ENCODE measurements at regions not wholly inside any gene's neighbourhood (a gene's known extent, or its start where the extent isn't known, plus 50 kb on each side); places are given as distances from the start of the nearest gene placed in this dataset.

GRCh38 chr20:24165301-24166122 lies 176.9 kb upstream of the GGTLC1 start:
- DNase-seq = no peak

DNA sequence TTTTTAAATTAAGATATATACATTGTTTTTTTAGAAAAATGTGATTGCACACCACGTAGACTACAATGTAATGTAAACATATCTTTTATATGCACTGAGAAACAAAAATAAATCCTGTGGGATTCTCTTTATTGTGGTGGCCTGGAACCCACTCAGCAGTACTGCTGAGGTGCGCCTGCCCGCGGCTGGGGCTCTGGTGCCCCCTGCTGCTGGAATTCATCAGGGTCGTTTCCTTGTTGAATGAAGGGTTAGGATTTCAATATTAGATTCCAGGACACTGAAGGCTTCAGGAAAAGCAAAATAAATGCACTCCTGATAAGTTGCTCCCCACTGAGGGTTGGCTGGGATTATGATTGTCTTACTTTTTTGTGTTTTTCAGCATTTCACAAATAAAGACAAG lies 175.8 kb upstream of the GGTLC1 start:
- peak; percentile 5 for DNase-seq

- DNase-seq = no peak
Measured at GRCh38 chr20:24163506-24163905, 174.9 kb upstream of the GGTLC1 start.

- peak; percentile 6 for DNase-seq
Measured at GRCh38 chr20:24160563-24161281, 172.1 kb upstream of the GGTLC1 start.

GRCh38 chr20:24158281-24158680 lies 169.7 kb upstream of the GGTLC1 start:
- DNase-seq = no peak

DNA sequence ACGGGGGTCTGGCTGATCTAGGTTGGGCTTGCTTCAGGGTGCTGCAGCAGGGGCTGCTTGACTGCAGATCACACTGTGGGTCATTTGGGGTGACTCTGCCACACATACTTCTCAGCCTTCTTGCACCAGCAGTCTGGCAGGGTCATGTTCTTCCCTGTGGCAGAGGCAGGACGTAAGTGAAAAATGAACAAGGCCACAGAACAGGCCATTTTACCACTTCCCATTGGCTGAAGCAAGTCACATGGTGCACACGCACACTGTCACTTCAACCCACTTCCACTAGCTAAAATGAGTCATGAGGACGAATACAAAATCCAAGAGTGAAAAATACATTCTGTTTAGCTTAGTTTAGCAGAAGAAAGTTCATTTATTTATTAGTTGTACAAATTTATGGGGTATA lies 168.6 kb upstream of the GGTLC1 start:
- DNase-seq = no peak

- DNase-seq = no peak
Measured at GRCh38 chr20:24153101-24154040, 164.8 kb upstream of the GGTLC1 start.

GRCh38 chr20:24151621-24152294 lies 163.2 kb upstream of the GGTLC1 start:
- DNase-seq = no peak

DNA sequence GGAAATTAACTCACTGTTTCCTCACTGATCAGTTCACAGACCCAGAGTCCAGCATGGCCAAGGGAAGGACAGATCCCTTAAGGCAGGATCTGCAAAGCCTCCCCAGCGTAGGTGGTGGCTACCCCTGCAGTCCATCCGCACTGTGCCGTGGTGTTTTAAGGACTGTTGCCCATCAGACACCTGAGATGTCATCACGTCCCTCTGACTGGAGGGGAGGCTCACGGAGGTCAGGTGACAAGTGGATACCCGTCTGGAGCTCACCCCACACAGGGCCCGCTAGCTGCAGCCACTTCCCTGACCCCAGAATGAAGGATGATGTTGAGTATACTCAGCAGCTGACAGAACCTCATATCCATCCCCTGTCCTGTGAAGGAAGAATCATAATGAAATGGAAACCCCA lies 161.8 kb upstream of the GGTLC1 start:
- no peak for DNase-seq

- no peak for DNase-seq
Measured at GRCh38 chr20:24149881-24150307, 161.3 kb upstream of the GGTLC1 start.

- no peak for DNase-seq
Measured at GRCh38 chr20:24149175-24149574, 160.6 kb upstream of the GGTLC1 start.

GRCh38 chr20:24148372-24148771 lies 159.8 kb upstream of the GGTLC1 start:
- DNase-seq = no peak

- DNase-seq = no peak
Measured at GRCh38 chr20:24147961-24148360, 159.4 kb upstream of the GGTLC1 start.

DNA sequence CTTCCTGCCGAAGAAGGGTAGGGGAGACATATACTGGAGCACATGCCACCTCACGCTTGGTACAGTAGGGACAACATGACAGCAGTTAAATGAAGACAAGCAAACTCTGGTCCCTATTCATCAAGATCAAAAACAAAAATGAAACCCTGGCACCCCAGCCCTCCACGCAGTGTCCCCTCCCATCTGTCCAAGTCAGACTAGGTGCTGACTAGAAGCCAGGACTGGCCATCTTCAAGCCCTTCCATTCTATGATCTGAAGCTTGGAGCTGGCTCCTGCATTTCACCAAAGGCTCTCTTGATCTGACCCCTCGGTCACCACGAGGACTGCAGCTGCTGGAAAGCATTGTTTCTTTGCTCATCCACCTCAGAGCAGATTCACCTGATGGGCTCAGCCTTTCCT lies 158.9 kb upstream of the GGTLC1 start:
- no peak for DNase-seq

GRCh38 chr20:24146231-24146634 lies 157.7 kb upstream of the GGTLC1 start:
- DNase-seq = no peak

DNA sequence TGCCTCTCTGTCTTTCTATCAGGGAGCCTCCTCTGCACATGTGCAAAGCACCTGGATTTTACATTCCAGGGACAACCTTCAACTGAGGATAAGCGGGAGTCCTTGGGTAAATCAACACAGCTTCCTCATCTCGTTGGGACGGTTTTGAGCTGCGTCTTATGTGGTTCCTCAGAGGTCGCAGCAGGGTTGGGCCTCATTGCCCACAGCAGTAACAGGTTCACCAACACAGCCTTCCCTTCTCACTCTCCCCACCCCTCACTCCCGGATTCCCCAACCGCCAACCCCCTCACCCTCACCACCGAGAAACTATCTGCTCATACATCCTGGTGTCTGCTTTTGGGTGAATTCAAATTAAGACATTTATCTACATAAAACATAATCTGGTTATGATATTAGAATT lies 155.8 kb upstream of the GGTLC1 start:
- DNase-seq = no peak

DNA sequence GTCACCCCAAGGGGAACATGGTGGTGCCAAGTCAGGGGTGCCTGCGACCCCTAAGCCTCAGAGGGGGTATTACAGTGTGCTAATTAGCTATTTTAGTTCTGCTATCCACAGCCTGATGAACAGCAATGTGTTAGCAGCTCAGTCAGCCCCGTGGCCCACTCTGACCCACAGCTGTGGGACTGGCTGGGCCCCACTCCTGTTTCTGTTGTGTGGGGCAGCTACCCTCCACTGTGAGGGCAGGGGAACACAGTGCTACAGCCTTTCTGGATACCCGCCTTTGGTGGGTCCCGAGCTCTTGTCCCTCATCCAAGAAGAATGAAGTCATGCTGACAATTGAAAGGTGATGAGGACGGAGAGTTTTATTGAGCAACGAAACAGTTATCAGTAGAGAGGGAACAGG lies 152.5 kb upstream of the GGTLC1 start:
- no peak for DNase-seq

- DNase-seq = no peak
Measured at GRCh38 chr20:24139846-24140245, 151.3 kb upstream of the GGTLC1 start.

DNA sequence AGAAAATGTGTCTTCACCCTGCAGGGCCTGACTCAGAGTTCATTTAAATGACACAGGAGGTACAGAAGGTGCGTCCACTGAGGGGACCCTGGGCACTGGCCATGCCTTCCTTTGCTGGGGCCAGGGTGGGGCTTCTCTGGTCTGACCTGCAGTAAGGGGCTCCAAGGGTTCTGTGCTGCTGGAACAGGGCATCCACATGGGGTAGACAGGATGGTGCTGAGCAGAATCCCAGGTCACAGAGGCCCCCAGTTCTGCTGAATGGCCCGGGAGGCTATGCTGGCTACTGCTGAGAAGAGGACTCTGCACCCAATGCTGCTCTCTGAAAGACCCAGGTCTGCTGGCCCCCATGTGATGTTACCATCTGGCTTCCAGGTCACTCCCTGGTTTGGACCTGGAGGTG lies 150.4 kb upstream of the GGTLC1 start:
- DNase-seq = no peak

DNA sequence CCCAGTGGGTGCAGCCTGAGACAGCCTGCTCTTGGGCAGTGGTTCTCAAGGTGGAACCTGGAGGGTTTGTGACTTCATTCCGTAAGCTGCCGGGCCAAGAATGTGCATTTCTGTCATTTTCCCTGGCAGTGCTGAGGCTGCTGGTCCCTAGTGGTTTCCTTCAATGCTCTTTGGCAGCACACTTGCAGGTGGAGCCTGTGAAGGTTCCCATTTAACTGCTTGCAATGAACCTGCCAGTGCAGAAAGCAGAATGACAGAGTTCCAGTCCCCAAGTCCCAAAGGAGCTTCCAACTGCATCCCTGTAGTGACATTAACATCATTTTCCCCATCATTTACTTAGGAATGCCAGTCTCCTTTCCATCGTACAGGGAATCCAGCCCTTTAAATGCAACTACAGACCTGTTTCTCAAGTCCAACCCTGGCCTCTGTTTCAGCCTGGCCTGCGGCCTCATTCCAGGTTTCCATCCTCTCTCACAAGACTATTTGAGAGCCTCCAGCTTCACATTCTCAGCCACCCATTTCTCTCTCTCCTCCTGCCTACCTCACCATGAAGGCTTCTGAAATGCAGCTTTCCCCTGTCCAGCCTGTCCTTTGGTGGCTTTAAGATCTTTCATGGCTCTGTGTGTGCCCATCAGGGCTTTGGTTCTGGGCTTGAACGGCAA lies 149.7 kb upstream of the GGTLC1 start:
- DNase-seq = no peak

DNA sequence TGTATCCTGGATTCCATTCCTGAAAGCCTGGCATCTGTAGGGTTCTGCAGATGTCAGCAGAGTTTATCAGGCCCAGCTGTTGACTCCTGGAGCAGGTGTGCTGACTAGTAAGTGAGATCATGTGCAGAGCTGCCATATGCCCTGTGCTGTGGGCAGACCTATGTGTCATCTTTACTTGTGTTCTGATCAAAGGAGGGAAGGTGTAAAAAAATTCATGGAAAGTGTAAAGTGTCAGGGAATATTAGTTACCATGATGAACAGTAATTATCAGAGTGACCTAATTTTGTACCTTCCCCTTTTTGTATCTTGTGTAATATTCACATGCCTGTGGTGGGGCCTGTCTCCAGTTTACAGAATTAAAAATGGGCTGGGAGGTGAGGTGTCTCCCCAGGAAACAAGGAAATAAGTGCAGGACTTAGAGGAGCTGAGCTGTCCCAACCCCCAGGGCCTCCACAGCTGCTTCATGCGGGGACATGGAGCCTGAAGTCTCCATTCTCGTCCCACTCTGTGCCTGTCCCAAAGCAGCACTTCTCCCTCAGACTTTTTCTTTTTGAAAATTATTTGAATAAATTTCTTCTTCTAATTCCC lies 148.2 kb upstream of the GGTLC1 start:
- DNase-seq = no peak

GRCh38 chr20:24135781-24136180 lies 147.2 kb upstream of the GGTLC1 start:
- DNase-seq = no peak
